ENCODE measurements at regions not wholly inside any gene's neighbourhood (a gene's known extent, or its start where the extent isn't known, plus 50 kb on each side); places are given as distances from the start of the nearest gene placed in this dataset.
"Not testable (repeated sequence)": the region's sequence is repeated elsewhere in the genome, so short reads cannot be mapped to it uniquely, and the experiment has no call there.

DNA sequence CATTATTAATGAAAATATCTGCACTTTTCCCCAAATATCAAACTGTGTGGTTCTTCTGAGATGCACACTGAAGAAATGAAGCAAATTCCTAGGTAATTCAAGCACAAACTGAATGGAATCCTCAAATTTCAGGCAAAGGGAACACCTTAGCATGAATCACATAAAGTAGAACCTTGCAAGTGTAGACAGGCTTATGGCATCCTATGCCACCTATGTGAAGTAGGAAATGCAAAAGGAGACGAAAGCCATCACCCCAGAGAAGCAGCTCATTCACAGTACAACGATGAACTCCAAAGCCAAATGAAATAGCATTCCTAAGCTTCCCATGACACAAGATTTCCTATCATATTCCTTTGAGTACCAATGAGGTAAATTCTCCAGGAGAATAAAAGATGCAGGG lies 461.2 kb upstream of the RUNX1 start:
- Histone ChIP-seq H3K4me1 (ENCODE audit: control insufficient read depth, insufficient read depth, low read length) (peaks cover 40% of the 10 kb centered on the region), H3K27me3 (ENCODE audit: control insufficient read depth, insufficient read depth, low read length) (no peaks in the 10 kb centered on the region), H3K27ac (ENCODE audit: low read depth, low read length) (no peak overlapping the region), H3K4me3 (ENCODE audit: low read depth, low read length) (no peak overlapping the region), H3K9me3 (ENCODE audit: control insufficient read depth, insufficient read depth, low read length) (no peaks in the 10 kb centered on the region), H3K36me3 (ENCODE audit: control insufficient read depth, insufficient read depth, low read length) (no peaks in the 10 kb centered on the region), H3K9ac (ENCODE audit: low read depth, low read length) (no peak overlapping the region)

DNA sequence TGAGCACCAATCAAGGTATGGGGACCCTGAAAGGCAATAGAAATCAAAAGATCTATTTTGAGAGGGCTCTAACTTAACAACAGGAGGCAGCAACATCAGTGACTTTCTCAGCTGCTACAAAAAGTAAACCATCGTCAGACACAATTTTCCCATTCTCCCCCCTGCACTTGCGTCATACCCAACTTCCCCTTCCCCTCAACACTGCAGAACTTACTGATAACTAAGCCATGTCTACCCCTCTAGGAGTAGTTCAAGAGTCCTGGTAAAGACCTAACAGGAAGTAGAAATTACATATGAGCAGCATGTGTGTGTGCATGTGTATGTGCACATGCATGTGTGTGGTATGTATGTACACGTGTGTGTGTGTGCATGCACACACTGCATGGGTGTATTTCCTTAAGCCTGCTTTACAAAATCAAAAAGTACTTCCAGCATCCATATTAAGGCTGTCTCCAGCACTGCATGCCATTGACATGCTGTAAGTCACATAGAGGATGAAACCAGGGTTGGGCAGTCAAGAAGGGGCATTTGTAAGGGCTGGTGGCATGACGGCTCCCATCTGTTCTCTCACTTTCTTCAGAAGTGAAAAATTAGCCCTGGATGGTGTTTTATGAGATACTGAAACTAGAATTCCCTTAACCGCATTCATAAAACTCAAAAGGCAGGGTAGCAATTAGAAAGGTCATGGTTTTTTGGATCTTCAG lies 460.1 kb upstream of the RUNX1 start:
- H3K4me1 ChIP-seq (ENCODE audit: control insufficient read depth, insufficient read depth, low read length), result peaks cover 51% of the 10 kb centered on the region
- H3K27ac ChIP-seq (ENCODE audit: low read depth, low read length), result no peak overlapping the region
- H3K9ac ChIP-seq (ENCODE audit: low read depth, low read length), result no peak overlapping the region
- no peak overlapping the region for H3K4me3 ChIP-seq (ENCODE audit: low read depth, low read length)
- H3K9me3 ChIP-seq (ENCODE audit: control insufficient read depth, insufficient read depth, low read length), result no peaks in the 10 kb centered on the region
- no peaks in the 10 kb centered on the region for H3K27me3 ChIP-seq (ENCODE audit: control insufficient read depth, insufficient read depth, low read length)
- no peaks in the 10 kb centered on the region for H3K36me3 ChIP-seq (ENCODE audit: control insufficient read depth, insufficient read depth, low read length)

DNA sequence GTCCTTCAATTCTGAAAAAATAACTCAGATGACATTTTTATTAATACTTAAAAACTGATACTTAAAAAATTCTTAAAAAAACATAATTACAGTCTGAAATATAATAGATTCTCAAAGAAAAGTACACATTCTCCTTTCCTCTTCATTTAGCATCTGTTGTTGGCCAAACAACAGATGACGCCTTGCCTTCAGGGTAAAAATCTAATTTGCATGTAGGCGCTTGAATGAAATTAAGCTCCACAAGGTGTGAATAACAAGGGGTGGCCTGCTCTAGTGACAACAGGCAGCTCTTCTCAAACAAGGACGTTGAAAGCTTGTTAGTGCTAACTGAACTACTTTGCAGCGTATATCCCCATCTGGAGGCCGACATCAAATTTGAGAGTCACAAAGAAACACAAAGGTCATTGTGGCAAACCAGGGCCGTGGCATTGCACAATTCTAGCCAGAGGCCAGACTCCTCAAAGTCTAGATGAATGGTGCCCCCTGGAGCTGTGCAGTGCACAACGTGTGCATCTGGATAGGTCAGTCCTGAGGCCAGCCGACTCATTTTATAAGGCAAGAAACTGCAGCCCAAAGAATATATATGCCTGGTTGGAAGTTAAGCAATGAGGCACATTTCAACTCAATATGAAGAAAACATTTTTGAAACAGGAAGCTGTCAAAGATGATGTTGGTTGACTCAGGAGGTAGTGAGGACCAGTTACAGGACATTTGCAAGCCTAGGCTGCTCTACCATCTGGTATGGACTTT lies 459.2 kb upstream of the RUNX1 start:
- H3K4me1 ChIP-seq (ENCODE audit: control insufficient read depth, insufficient read depth, low read length), result peaks cover 60% of the 10 kb centered on the region
- H3K27me3 ChIP-seq (ENCODE audit: control insufficient read depth, insufficient read depth, low read length), result no peaks in the 10 kb centered on the region
- no peak overlapping the region for H3K27ac ChIP-seq (ENCODE audit: low read depth, low read length)
- H3K9me3 ChIP-seq (ENCODE audit: control insufficient read depth, insufficient read depth, low read length), result no peaks in the 10 kb centered on the region
- no peak overlapping the region for H3K4me3 ChIP-seq (ENCODE audit: low read depth, low read length)
- H3K36me3 ChIP-seq (ENCODE audit: control insufficient read depth, insufficient read depth, low read length), result no peaks in the 10 kb centered on the region
- no peak overlapping the region for H3K9ac ChIP-seq (ENCODE audit: low read depth, low read length)

DNA sequence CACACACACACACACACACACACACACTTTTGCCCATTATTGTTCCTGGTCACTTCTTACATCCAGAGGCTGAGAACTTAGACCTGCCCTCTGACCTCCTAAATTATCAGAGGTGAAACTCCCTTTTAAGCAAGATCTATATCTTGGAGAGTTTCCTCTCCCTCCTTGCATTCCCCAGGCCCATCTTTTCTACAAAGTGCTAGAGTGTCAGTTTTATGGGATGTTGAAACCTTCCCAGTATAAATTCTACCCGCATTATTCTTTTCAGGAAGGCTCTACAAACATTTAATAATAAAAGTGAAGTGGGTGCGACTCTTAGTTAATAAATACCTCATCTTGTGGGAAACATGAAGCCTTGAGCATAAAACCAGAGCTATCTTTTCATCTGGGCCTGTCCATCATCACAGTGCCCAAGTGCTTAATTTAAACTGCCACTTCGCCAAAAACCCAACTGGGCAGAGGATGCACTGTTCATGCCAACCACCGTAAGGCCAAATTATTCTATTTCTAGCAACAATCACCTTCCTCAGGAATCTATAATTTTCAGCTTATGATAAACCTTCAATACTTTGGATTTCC lies 458.2 kb upstream of the RUNX1 start:
- H3K27me3 ChIP-seq (ENCODE audit: control insufficient read depth, insufficient read depth, low read length), result no peaks in the 10 kb centered on the region
- H3K27ac ChIP-seq (ENCODE audit: low read depth, low read length), result peak overlapping the region; percentile 78
- no peaks in the 10 kb centered on the region for H3K36me3 ChIP-seq (ENCODE audit: control insufficient read depth, insufficient read depth, low read length)
- no peak overlapping the region for H3K4me3 ChIP-seq (ENCODE audit: low read depth, low read length)
- no peak overlapping the region; the same call in 1 of the 2 replicates for H3K9ac ChIP-seq (ENCODE audit: low read depth, low read length)
- H3K4me1 ChIP-seq (ENCODE audit: control insufficient read depth, insufficient read depth, low read length), result peaks cover 64% of the 10 kb centered on the region
- no peaks in the 10 kb centered on the region for H3K9me3 ChIP-seq (ENCODE audit: control insufficient read depth, insufficient read depth, low read length)

DNA sequence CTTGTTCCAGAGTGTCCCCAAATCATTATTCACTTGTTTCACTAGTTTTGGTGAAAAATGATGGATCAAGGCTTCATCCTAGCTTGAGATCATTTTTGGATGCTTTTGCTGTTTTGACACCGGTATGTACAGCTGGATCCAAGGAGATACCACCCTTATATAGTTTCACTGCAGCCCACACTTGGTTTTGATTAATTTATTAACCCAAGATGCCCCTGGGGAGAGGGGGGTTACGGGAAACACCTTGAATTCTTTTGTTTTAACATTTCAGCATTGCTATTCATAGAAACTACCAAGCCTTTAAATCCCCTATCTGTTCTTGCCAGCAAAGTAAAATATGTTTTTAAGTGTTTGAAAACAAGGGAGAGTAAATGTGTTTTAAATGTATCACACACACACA lies 457.7 kb upstream of the RUNX1 start:
- peak overlapping the region; percentile 7; the same call in 1 of the 2 replicates for H3K4me3 ChIP-seq (ENCODE audit: low read depth, low read length)
- H3K27me3 ChIP-seq (ENCODE audit: control insufficient read depth, insufficient read depth, low read length), result no peaks in the 10 kb centered on the region
- peak overlapping the region; percentile 78 for H3K27ac ChIP-seq (ENCODE audit: low read depth, low read length)
- no peak overlapping the region for H3K9ac ChIP-seq (ENCODE audit: low read depth, low read length)
- H3K4me1 ChIP-seq (ENCODE audit: control insufficient read depth, insufficient read depth, low read length), result peaks cover 64% of the 10 kb centered on the region
- no peaks in the 10 kb centered on the region for H3K36me3 ChIP-seq (ENCODE audit: control insufficient read depth, insufficient read depth, low read length)
- H3K9me3 ChIP-seq (ENCODE audit: control insufficient read depth, insufficient read depth, low read length), result no peaks in the 10 kb centered on the region

DNA sequence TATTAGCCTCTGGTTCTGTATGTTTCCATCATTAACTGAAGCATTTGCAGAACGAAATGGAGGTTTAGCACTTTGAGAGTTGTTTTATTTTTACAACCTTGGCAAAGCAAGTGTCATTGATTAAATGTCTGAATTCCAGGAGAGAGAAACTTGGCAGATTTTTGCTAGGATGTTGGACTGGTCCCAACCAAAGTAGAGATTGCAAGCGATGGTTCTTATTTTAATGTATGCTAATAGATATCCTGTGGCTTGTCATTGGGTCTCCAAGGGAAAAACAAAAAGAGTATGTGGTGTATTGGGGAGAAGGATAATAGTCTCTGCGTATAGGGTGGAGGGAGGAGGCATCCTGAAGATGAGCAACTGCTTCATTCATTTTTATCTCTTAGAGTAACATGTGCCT lies 457.2 kb upstream of the RUNX1 start:
- H3K9me3 ChIP-seq (ENCODE audit: control insufficient read depth, insufficient read depth, low read length), result no peaks in the 10 kb centered on the region
- no peak overlapping the region for H3K9ac ChIP-seq (ENCODE audit: low read depth, low read length)
- H3K27me3 ChIP-seq (ENCODE audit: control insufficient read depth, insufficient read depth, low read length), result no peaks in the 10 kb centered on the region
- peaks cover 64% of the 10 kb centered on the region for H3K4me1 ChIP-seq (ENCODE audit: control insufficient read depth, insufficient read depth, low read length)
- peak overlapping the region; percentile 40; the same call in 1 of the 2 replicates for H3K4me3 ChIP-seq (ENCODE audit: low read depth, low read length)
- H3K27ac ChIP-seq (ENCODE audit: low read depth, low read length), result peak overlapping the region; percentile 80
- no peaks in the 10 kb centered on the region for H3K36me3 ChIP-seq (ENCODE audit: control insufficient read depth, insufficient read depth, low read length)

DNA sequence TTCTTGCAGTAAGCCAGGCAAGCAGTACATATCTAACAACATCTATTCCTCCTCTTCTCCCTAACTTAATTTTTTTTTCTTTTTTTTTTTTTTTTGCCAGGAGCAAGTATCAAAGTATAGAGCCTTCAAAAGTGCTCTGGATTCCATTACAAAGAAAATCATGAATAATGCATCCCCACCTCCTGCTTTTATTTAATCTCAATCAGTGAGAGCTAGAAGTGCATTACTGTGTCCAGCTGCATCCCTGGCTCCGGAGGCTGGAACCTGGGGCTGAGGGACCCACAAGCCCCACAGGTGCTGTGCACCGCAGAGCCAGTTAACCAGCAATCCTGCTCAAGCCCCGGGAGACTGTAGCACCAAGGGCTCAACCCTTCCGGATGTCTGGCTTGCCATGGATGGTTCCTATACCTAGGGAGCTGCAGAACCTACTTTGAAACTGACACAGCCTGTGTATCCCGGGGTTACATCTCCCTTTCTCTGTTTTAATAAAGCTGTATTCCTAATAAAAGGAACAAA lies 455.9 kb upstream of the RUNX1 start:
- Histone ChIP-seq H3K27ac (ENCODE audit: low read depth, low read length) (no peak overlapping the region), H3K4me3 (ENCODE audit: low read depth, low read length) (no peak overlapping the region), H3K27me3 (ENCODE audit: control insufficient read depth, insufficient read depth, low read length) (no peaks in the 10 kb centered on the region), H3K36me3 (ENCODE audit: control insufficient read depth, insufficient read depth, low read length) (no peaks in the 10 kb centered on the region), H3K9ac (ENCODE audit: low read depth, low read length) (no peak overlapping the region), H3K4me1 (ENCODE audit: control insufficient read depth, insufficient read depth, low read length) (peaks cover 58% of the 10 kb centered on the region), H3K9me3 (ENCODE audit: control insufficient read depth, insufficient read depth, low read length) (no peaks in the 10 kb centered on the region)

DNA sequence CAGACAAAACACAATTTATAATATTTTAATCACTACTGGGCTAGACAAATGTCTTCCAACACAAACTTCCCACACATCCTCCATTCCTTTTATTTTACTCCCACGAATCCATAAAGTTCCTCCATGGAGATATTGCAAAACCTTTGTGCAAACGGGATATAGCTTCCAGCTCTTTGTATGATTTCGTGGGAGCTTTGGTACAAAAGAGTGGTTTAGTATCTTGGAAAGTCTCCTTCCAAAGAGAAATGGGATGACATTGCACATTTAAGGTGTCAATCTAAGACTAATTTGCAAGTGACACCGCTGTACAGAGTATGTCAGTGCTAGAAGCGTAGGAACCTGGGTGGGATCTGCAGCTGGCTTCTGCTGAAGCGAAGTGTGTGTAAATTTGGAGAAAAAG lies 455.2 kb upstream of the RUNX1 start:
- no peaks in the 10 kb centered on the region for H3K27me3 ChIP-seq (ENCODE audit: control insufficient read depth, insufficient read depth, low read length)
- no peak overlapping the region for H3K27ac ChIP-seq (ENCODE audit: low read depth, low read length)
- no peaks in the 10 kb centered on the region for H3K36me3 ChIP-seq (ENCODE audit: control insufficient read depth, insufficient read depth, low read length)
- H3K9ac ChIP-seq (ENCODE audit: low read depth, low read length), result no peak overlapping the region
- H3K4me3 ChIP-seq (ENCODE audit: low read depth, low read length), result no peak overlapping the region
- peaks cover 58% of the 10 kb centered on the region for H3K4me1 ChIP-seq (ENCODE audit: control insufficient read depth, insufficient read depth, low read length)
- no peaks in the 10 kb centered on the region for H3K9me3 ChIP-seq (ENCODE audit: control insufficient read depth, insufficient read depth, low read length)

DNA sequence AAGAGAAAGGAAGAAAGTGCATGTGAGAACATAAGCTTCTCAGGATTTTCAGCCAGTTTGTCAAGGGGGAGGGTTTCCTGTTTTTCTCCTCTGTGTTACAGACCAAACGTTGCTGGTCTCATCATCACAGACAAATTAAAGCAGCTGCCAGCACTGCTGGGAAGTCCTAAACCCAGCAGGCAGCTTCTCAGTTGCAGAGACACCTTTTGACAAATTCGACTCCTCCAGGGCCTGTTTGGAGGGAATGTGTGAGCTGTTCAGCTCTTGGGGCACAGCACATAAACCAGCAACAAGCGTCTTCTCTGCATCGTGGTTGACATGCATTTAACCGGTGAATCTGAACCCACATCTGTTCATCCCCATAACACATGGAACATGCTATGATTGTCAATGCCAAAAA lies 454.6 kb upstream of the RUNX1 start:
- H3K4me3 ChIP-seq (ENCODE audit: low read depth, low read length), result no peak overlapping the region

DNA sequence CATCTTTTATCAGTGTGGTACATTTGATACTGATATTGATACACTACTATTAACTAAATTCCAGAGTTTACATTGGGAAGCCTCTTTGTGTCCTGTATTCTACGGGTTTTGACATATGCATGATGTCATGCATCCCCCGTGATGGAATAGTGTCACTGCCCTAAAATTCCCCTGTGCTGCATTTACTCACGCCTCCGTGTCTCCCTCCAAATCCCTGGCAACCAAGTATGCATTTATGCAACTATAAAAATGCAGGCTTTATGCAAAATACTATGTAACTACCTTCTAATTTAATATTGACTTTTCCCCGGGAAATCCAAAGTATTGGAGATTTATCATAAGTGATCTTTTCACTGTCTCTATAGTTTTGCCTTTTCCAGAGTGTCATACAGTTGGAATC lies 453.7 kb upstream of the RUNX1 start:
- no peaks in the 10 kb centered on the region for H3K27me3 ChIP-seq (ENCODE audit: control insufficient read depth, insufficient read depth, low read length)
- no peaks in the 10 kb centered on the region for H3K9me3 ChIP-seq (ENCODE audit: control insufficient read depth, insufficient read depth, low read length)
- no peak overlapping the region for H3K9ac ChIP-seq (ENCODE audit: low read depth, low read length)
- H3K4me3 ChIP-seq (ENCODE audit: low read depth, low read length), result no peak overlapping the region
- H3K4me1 ChIP-seq (ENCODE audit: control insufficient read depth, insufficient read depth, low read length), result peaks cover 49% of the 10 kb centered on the region
- no peaks in the 10 kb centered on the region for H3K36me3 ChIP-seq (ENCODE audit: control insufficient read depth, insufficient read depth, low read length)
- H3K27ac ChIP-seq (ENCODE audit: low read depth, low read length), result no peak overlapping the region

More for the DNA sequence above, 454.6 kb upstream of the RUNX1 start:
- Histone ChIP-seq H3K9me3 (ENCODE audit: control insufficient read depth, insufficient read depth, low read length) (no peaks in the 10 kb centered on the region), H3K27me3 (ENCODE audit: control insufficient read depth, insufficient read depth, low read length) (no peaks in the 10 kb centered on the region), H3K9ac (ENCODE audit: low read depth, low read length) (no peak overlapping the region), H3K4me1 (ENCODE audit: control insufficient read depth, insufficient read depth, low read length) (peaks cover 57% of the 10 kb centered on the region), H3K36me3 (ENCODE audit: control insufficient read depth, insufficient read depth, low read length) (no peaks in the 10 kb centered on the region), H3K27ac (ENCODE audit: low read depth, low read length) (peak overlapping the region; percentile 40)

DNA sequence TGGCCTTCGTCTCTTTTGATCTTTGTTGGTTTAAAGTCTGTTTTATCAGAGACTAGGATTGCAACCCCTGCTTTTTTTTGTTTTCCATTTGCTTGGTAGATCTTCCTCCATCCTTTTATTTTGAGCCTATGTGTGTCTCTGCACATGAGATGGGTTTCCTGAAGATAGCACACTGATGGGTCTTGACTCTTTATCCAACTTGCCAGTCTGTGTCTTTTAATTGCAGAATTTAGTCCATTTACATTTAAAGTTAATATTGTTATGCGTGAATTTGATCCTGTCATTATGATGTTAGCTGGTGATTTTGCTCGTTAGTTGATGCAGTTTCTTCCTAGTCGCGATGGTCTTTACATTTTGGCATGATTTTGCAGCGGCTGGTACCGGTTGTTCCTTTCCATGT lies 448.4 kb upstream of the RUNX1 start:
- H3K4me3 ChIP-seq (ENCODE audit: low read depth, low read length); H3K4me1 ChIP-seq (ENCODE audit: control insufficient read depth, insufficient read depth, low read length); H3K27me3 ChIP-seq (ENCODE audit: control insufficient read depth, insufficient read depth, low read length); H3K9ac ChIP-seq (ENCODE audit: low read depth, low read length); H3K36me3 ChIP-seq (ENCODE audit: control insufficient read depth, insufficient read depth, low read length); H3K9me3 ChIP-seq (ENCODE audit: control insufficient read depth, insufficient read depth, low read length); H3K27ac ChIP-seq (ENCODE audit: low read depth, low read length): not testable (repeated sequence)

Measured in HUES48 (cell line).